GM10248 (cell line): ENCODE measurements at regions not wholly inside any gene's neighbourhood (a gene's known extent, or its start where the extent isn't known, plus 50 kb on each side); places are given as distances from the start of the nearest gene placed in this dataset.

ENCODE experiments used
- CTCF ChIA-PET: fragments of 300-600 bp; sonication (Branson Sonifier 250); formaldehyde crosslinking; extraction: SDS; loops from one replicate; lab custom pipeline; 2021; ENCODE audit warnings: antibody characterized with exemption; lab: Yijun Ruan, JAX
- POLR2A ChIA-PET: fragments of 350-650 bp; sonication (Branson Sonifier 250); formaldehyde crosslinking; extraction: SDS; loops from one replicate; lab custom pipeline; 2020; ENCODE audit warnings: antibody characterized with exemption; lab: Yijun Ruan, JAX
- DNase-seq: peaks from one replicate; pipeline ENCODE4 v3.0.0; 2012; ENCODE audit errors: extremely low spot score
- TF ChIP-seq, protein P1 (sequence below): IDR thresholded peaks from 2 replicates; pipeline ENCODE4 v1.5.1; 2012; ENCODE audit warnings: mild to moderate bottlenecking, low read depth; ENCODE audit errors: extremely low read depth, missing control alignments, control extremely low read depth

DNA sequence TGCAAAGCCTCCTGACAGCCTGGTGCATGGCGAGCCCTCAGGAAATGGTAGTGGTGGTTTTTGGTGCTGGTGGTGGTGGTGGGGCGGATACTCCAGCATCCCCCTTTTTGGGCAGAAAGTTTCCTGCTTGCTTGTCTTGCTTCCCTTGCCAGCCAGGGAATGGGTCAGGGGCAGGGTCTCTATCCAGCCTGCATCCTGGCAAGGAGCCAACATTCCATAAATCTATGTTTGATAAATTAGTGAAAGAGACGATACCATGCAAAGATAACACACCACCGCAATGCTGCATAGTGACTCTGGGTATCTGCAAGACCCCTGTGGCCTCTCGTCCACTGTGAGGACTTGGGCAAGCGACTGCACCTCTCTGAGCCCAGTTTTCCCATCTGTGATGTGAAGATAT, 246.2 kb downstream of the LRFN2 start:
- POLR2A ChIA-PET: no interaction called here
- DNase-seq: no peak
- CTCF ChIA-PET: no interaction called here

DNA sequence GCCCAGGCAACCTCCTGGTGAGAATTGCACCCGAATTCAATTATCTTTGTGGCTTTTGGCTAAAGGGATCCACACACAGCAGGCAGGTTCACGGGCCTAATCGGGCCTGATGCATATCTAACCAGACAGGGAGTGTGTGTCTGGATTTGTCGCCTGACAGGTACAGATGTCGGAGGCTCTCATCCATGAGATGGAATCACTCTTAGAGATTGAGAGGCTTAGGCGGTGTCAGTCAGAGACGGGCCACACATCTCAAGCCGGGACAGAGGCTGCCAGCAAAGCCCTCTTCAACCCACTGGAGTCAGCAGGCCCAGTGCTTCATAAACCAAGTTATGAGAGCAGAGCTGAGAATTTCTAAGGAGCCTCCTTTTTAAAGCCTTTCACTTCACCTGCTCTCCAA, 247.0 kb downstream of the LRFN2 start:
- CTCF ChIA-PET: no interaction called here
- TF ChIP-seq, protein P1, sequence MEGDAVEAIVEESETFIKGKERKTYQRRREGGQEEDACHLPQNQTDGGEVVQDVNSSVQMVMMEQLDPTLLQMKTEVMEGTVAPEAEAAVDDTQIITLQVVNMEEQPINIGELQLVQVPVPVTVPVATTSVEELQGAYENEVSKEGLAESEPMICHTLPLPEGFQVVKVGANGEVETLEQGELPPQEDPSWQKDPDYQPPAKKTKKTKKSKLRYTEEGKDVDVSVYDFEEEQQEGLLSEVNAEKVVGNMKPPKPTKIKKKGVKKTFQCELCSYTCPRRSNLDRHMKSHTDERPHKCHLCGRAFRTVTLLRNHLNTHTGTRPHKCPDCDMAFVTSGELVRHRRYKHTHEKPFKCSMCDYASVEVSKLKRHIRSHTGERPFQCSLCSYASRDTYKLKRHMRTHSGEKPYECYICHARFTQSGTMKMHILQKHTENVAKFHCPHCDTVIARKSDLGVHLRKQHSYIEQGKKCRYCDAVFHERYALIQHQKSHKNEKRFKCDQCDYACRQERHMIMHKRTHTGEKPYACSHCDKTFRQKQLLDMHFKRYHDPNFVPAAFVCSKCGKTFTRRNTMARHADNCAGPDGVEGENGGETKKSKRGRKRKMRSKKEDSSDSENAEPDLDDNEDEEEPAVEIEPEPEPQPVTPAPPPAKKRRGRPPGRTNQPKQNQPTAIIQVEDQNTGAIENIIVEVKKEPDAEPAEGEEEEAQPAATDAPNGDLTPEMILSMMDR: no peak
- POLR2A ChIA-PET: no interaction called here
- DNase-seq: no peak

More for the DNA sequence above, 246.2 kb downstream of the LRFN2 start:
- TF ChIP-seq, protein P1: no peak

DNA sequence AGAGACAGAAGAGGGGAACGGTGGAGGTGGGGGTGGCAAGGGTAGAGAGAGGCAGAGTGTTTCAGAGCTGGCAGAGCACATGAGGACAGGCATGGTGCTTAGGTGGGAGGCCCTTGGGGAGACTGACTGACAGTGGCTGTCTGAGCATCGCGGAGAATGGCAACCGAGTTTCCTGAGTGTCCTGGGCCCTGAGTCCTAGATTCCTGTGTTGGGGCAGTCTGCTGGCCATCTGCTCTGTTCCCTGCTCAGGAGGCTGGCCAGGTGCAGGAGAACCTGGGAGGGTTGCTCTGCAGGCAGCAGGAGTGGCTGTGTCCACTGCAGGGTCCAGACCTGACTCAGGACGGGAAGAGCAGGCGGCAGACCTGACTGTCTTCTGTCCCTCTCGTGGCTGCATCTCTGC, 248.9 kb downstream of the LRFN2 start:
- no peak for DNase-seq

DNA sequence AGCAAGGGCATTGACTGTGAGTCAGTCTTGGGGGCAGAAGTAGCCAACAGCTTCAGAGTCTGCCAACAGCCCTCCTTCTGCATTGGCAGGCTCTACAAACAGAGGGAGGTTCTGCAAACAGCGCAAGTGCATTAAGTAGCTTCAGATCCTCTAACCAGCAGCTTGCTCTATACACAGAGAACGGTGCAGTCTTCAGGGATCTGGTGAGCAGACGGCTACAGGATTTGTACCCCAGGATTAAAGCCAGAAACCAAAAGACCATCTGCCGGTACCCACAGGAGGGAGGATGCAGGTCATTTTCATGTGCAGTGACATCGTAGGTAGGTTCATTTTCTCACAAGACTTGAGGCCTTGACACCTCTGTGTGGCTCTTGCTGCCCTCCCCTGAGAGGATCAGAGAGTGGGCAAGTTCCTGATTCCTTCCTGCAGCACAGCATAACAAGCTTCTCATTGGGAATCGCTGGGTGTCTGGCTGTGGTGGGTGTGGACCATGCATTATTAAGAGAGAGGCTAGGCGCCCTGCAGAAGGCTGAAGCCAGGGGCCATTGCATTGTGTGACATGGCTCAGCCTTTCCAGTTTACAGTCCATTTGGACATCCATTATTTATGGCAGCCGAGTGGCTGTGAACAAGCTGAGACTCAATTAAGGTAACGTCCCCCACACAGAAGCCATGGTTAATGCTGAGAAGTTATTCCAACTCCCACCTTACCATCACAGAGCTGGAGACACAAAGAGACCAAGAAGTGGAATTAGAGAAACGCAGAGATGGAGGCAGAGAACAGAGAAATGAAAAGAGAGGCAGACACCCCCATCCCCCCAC, 250.0 kb downstream of the LRFN2 start:
- ChIA-PET CTCF (interaction anchor here (1.0 to 2.5 kb wide), 3 partner anchors 9 to 12 kb away, joined by 3 to 8 read pairs (median 3); no protein-coding TSS in a partner anchor), POLR2A (no interaction called here)
- TF ChIP-seq, protein P1: no peak
- no peak for DNase-seq

More for the DNA sequence above, 248.9 kb downstream of the LRFN2 start:
- TF ChIP-seq, protein P1: no peak
- ChIA-PET CTCF (interaction anchor here (2.5 kb wide), 1 partner anchor 10 kb away, joined by 8 read pairs; no protein-coding TSS in a partner anchor), POLR2A (no interaction called here)

DNA sequence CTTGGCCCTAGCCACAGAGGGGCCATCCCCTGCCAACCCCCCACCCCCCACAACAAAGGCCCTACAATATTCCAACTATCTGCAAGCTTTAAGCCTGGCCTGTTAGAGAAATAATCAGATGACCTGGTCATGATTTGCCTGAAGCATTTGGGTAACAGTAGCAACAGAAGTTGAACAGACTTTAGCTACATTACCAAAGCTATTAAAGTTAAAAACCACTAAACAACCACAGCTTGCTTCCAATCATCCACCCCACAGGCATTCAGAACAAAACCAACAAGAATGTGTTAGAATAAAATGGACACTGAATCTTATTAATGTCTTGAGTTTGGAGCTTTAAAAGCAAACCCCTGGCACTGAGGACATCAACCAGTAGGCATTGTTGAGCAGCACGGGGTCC, 250.9 kb downstream of the LRFN2 start:
- DNase-seq: no peak
- ChIA-PET POLR2A (no interaction called here), CTCF (interaction anchor here (1.1 kb wide), 1 partner anchor 13 kb away, joined by 3 read pairs; no protein-coding TSS in a partner anchor)
- TF ChIP-seq, protein P1: no peak

DNA sequence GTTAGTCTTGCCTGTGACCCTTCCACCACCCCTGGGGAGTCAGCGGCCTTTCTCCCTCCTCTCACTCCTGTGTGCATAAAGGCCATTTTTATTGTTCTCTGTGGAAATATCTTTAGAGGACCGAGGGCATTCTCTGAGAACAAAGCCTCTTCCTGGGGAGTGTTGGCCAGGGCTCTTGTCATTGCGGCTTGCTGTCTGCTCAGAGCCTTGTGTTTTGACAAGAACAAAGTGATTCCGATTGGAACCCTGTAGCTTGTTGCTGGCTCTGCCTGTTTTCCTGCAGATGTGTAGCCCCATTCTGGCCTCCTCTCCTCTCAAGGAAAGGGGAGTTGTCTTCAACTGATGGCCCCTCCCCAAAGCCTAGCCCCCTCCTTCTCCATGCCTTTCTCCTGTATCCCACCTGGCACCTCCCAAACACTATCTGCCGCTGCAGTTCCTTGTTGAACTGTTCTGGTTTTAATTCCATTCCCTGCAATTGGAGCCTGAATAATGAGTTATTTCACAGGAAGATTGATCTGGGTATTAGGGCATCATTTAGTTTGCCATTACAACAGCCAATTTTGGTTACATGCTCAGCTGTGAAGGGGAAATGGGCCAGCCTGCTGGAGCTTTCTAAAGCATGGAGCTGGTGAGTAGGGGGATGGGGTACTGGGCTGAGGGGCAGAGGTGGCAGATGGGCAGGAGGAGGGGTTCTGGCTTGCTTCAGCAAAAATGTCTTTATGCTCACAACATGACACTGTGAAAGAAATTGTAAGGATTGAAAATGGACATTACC, 252.5 kb downstream of the LRFN2 start:
- ChIA-PET POLR2A (no interaction called here), CTCF (no interaction called here)
- TF ChIP-seq, protein P1: no peak
- DNase-seq: no peak
